Nephron progenitor cell (in vitro differentiated cells): ENCODE measurements at regions not wholly inside any gene's neighbourhood (a gene's known extent, or its start where the extent isn't known, plus 50 kb on each side); places are given as distances from the start of the nearest gene placed in this dataset.

Experiments used
- DNase-seq: peaks from one replicate; pipeline ENCODE4 v3.0.0; 2021
- H3K27ac Mint-ChIP-seq: 2 replicates; pipeline ENCODE4 v1.8.0; 2021; ENCODE audit warnings: mild to moderate bottlenecking, moderate library complexity, mixed read lengths
- H3K27me3 Mint-ChIP-seq: 2 replicates; pipeline ENCODE4 v1.8.0; 2021; ENCODE audit warnings: mild to moderate bottlenecking, low read depth, mixed read lengths; ENCODE audit not compliant: poor library complexity
- H3K36me3 Mint-ChIP-seq: 2 replicates; pipeline ENCODE4 v1.8.0; 2021; ENCODE audit warnings: low read depth, mixed read lengths
- H3K4me1 Mint-ChIP-seq: 2 replicates; pipeline ENCODE4 v1.8.0; 2021; ENCODE audit warnings: mixed read lengths
- H3K4me3 Mint-ChIP-seq: 2 replicates; pipeline ENCODE4 v1.8.0; 2021; ENCODE audit warnings: mild to moderate bottlenecking, moderate library complexity, mixed read lengths
- H3K9me3 Mint-ChIP-seq: 2 replicates; pipeline ENCODE4 v1.8.0; 2021; ENCODE audit warnings: mild to moderate bottlenecking, moderate library complexity, mixed read lengths
- TF ChIP-seq, protein P1 (sequence below): fragments of 200-600 bp; sonication (generic); IDR thresholded peaks from 2 replicates; pipeline ENCODE4 v1.5.0; 2021; ENCODE audit warnings: antibody characterized with exemption

DNA sequence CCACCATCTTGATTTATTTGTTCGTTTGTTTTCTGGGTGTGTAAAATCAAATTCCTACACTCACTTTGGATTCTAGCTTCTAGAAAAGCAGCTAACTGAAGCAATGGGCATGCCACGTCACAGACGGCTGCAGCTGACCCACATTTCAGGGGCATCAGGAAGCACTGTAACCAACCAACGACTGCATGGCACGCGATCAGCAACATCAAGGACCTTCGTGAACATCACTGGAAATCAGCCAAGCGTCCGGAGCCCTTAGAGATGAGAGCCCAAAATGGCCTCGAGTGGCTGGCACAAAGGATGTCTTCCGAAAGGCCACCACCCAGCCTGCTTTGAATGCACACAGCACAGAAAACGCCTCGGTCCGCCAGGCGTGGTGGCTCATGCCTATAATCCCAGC lies 191.1 kb downstream of the OLFM1 start:
- H3K4me1 Mint-ChIP-seq: peaks cover 6% of the 10 kb centered on the region
- H3K36me3 Mint-ChIP-seq: no peaks in the 10 kb centered on the region
- H3K27ac Mint-ChIP-seq: no peak overlapping the region
- peaks cover 10% of the 10 kb centered on the region for H3K27me3 Mint-ChIP-seq
- TF ChIP-seq, protein P1, sequence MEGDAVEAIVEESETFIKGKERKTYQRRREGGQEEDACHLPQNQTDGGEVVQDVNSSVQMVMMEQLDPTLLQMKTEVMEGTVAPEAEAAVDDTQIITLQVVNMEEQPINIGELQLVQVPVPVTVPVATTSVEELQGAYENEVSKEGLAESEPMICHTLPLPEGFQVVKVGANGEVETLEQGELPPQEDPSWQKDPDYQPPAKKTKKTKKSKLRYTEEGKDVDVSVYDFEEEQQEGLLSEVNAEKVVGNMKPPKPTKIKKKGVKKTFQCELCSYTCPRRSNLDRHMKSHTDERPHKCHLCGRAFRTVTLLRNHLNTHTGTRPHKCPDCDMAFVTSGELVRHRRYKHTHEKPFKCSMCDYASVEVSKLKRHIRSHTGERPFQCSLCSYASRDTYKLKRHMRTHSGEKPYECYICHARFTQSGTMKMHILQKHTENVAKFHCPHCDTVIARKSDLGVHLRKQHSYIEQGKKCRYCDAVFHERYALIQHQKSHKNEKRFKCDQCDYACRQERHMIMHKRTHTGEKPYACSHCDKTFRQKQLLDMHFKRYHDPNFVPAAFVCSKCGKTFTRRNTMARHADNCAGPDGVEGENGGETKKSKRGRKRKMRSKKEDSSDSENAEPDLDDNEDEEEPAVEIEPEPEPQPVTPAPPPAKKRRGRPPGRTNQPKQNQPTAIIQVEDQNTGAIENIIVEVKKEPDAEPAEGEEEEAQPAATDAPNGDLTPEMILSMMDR: no peak
- no peak for DNase-seq
- H3K9me3 Mint-ChIP-seq: no peaks in the 10 kb centered on the region
- H3K4me3 Mint-ChIP-seq: no peak overlapping the region

DNA sequence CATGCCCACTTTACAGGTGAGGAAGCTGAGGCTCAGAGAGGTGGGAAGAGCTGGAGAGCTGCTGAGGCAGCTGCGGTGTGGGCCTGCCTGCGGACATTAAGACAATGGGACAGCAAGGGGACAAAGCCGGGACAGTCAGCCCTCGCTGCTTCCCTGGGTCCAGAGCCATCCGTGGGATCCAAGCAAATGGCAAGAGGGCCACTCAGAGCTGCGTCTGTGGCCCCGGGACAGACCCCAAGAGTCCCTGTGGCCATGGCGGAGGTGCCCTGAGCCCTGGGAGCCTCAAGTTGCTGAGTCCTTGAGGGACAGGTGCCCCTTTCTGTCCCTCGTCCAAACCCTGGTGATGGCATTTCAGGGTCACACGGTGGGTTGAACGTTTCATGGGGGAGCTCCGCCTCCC lies 191.9 kb downstream of the OLFM1 start:
- Mint-ChIP-seq H3K9me3 (no peaks in the 10 kb centered on the region), H3K27ac (no peak overlapping the region), H3K27me3 (peaks cover 15% of the 10 kb centered on the region), H3K4me1 (peaks cover 13% of the 10 kb centered on the region), H3K36me3 (no peaks in the 10 kb centered on the region), H3K4me3 (no peak overlapping the region)
- no peak for DNase-seq
- TF ChIP-seq, protein P1: no peak

DNA sequence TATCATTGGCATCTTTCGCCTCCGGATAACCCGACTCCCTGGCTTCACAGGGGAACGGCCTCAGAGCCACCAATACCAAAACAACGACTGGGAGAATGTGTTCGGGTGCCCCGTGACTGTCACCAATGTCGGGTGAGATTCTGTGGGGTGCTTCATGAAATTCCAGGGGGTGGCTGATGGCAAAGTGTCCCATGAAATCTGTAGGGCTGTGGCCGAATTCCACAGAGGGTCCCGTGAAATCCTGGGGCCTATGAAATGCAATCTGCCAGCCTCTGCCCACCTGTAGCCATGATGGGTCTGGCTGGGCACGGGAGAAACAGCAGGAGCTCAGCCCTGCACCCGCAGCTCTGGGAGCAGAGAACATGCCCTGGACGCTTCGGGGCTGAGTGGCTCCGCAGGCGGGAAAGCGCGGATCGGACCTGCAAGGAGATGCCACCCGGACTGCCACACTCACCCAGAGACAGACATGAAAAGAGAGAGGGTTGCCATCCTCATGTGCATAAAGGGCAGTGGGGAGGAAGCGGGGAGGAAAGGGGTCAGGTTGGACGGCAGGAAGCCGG lies 192.4 kb downstream of the OLFM1 start:
- Mint-ChIP-seq H3K36me3 (no peaks in the 10 kb centered on the region), H3K4me1 (peaks cover 14% of the 10 kb centered on the region), H3K27me3 (peaks cover 15% of the 10 kb centered on the region), H3K27ac (no peak overlapping the region), H3K9me3 (no peaks in the 10 kb centered on the region), H3K4me3 (no peak overlapping the region)
- TF ChIP-seq, protein P1: no peak
- DNase-seq: no peak

DNA sequence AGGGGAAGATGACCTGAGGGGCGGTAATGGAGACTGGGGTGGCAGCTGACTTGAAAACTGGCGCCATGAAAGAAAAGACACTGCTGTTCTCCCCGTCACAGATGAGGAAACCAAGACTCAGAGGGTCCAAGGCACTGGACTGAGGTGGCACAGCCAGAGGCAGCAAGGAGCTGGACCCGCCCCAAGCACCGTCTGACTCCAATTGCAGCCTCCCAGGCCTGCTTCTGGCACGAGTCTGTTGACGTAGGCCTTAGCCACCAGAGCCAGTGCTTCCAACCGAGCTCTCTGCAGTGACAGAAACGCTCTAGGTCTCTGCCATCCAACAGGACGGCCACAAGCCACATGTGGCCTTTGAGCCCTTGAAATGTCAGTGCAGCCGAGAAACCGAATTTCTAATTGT lies 193.2 kb downstream of the OLFM1 start:
- Mint-ChIP-seq H3K4me1 (peaks cover 14% of the 10 kb centered on the region), H3K27me3 (peaks cover 12% of the 10 kb centered on the region), H3K9me3 (no peaks in the 10 kb centered on the region), H3K27ac (no peak overlapping the region), H3K36me3 (no peaks in the 10 kb centered on the region), H3K4me3 (no peak overlapping the region)
- TF ChIP-seq, protein P1: no peak
- DNase-seq: no peak

DNA sequence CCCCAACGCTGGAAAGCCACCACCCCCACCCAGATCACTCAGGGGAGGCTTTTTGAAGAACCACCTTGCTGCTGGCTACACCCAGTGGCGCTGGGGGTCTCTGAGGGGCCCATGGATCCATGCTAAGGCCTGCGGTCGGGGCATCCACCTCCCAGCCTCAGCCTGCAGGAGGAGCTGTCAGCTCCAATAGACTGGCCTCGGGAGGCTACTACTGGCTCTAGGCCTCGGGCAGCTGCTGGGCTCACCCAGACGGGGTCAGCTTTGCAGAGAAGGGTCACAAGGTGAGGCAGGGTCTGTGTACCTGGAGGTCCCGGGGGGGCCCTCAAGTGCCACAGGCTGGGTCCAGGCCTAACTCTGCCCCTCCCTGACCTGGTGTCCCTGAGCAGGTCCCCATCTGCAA lies 193.7 kb downstream of the OLFM1 start:
- Mint-ChIP-seq H3K27me3 (peaks cover 14% of the 10 kb centered on the region), H3K4me1 (peaks cover 14% of the 10 kb centered on the region), H3K9me3 (no peaks in the 10 kb centered on the region), H3K4me3 (no peak overlapping the region), H3K36me3 (no peaks in the 10 kb centered on the region), H3K27ac (no peak overlapping the region)
- no peak for DNase-seq
- TF ChIP-seq, protein P1: no peak
